Osteoblast (primary cell): ENCODE measurements at regions not wholly inside any gene's neighbourhood (a gene's known extent, or its start where the extent isn't known, plus 50 kb on each side); places are given as distances from the start of the nearest gene placed in this dataset.

ENCODE experiments used
- DNase-seq: peaks from one replicate; pipeline ENCODE4 v3.0.0; 2011; ENCODE audit warnings: low spot score, mixed read lengths; ENCODE audit not compliant: insufficient read length; ENCODE audit errors: missing footprints
- H2AFZ ChIP-seq: 2 replicates; pipeline ENCODE4 v1.6.0; 2011; ENCODE audit warnings: mild to moderate bottlenecking, low read length
- H3K27ac ChIP-seq: 2 replicates; pipeline ENCODE4 v1.5.1; 2011; ENCODE audit warnings: mild to moderate bottlenecking, low read depth, low read length, moderate library complexity
- H3K27me3 ChIP-seq: 2 replicates; pipeline ENCODE4 v1.6.0; 2012; ENCODE audit warnings: mild to moderate bottlenecking, control low read depth, inconsistent platforms, low read length, moderate library complexity; ENCODE audit not compliant: insufficient read depth
- H3K36me3 ChIP-seq: 2 replicates; pipeline ENCODE4 v1.5.1; 2011; ENCODE audit warnings: mild to moderate bottlenecking, low read length, control low read depth, moderate library complexity; ENCODE audit not compliant: insufficient read depth
- H3K4me1 ChIP-seq: 2 replicates; pipeline ENCODE4 v1.5.1; 2011; ENCODE audit warnings: mild to moderate bottlenecking, low read length, control low read depth, moderate library complexity; ENCODE audit not compliant: insufficient read depth
- H3K4me2 ChIP-seq: 2 replicates; pipeline ENCODE4 v1.6.0; 2011; ENCODE audit warnings: mild to moderate bottlenecking, low read length; ENCODE audit not compliant: insufficient read depth
- H3K4me3 ChIP-seq: fragments of 200-600 bp; sonication (generic); 3 replicates; pipeline ENCODE4 v1.5.1; 2012; ENCODE audit warnings: mild to moderate bottlenecking, low read length, inconsistent platforms; ENCODE audit not compliant: insufficient read depth
- H3K79me2 ChIP-seq: 2 replicates; pipeline ENCODE4 v1.6.0; 2012; ENCODE audit warnings: mild to moderate bottlenecking, low read length, control low read depth, inconsistent platforms; ENCODE audit not compliant: insufficient read depth
- H3K9me3 ChIP-seq: 2 replicates; pipeline ENCODE4 v1.5.1; 2011; ENCODE audit warnings: low read depth, low read length, control low read depth
- H4K20me1 ChIP-seq: 2 replicates; pipeline ENCODE4 v1.6.0; 2012; ENCODE audit warnings: mild to moderate bottlenecking, low read length, control low read depth; ENCODE audit not compliant: insufficient read depth
- CTCF ChIP-seq: IDR thresholded peaks from 2 replicates; pipeline ENCODE4 v1.5.1; 2011; ENCODE audit warnings: mild to moderate bottlenecking, low read depth, low read length, moderate library complexity; ENCODE audit errors: extremely low read depth

- no peak overlapping the region for H2AFZ ChIP-seq
- no peak overlapping the region for H3K4me3 ChIP-seq
- H3K27me3 ChIP-seq = peaks cover 6% of the 10 kb centered on the region
- no peaks in the 10 kb centered on the region for H3K9me3 ChIP-seq
- no peak overlapping the region for H3K4me2 ChIP-seq
- H3K79me2 ChIP-seq = no peaks in the 10 kb centered on the region
- H4K20me1 ChIP-seq = no peaks in the 10 kb centered on the region
- no peak for DNase-seq
- H3K27ac ChIP-seq = no peak overlapping the region
- H3K36me3 ChIP-seq = no peaks in the 10 kb centered on the region
- H3K4me1 ChIP-seq = no peaks in the 10 kb centered on the region
- TF ChIP-seq CTCF = no peak
Measured at GRCh38 chr11:71182791-71183677, 69.3 kb downstream of the SHANK2 start.

DNA sequence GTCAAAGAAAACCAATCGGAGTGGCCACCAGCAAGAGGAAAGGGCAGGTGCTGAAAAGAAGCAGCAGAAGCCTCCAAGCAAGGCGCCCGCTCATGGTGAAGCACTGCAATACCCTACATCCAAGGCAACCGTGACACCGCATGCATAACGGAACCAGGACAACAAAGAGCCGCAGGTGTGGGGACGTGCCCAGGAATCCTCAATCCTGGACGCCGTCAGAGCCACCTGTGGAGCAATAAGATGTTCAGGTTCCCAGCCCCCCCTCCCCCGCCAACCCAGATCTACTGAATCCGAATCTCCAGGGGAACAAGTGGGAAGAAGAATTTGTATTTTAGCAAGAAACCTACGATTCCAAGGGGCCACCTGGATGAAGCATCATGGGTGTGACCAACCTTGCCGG, 70.8 kb downstream of the SHANK2 start:
- no peak overlapping the region for H3K4me2 ChIP-seq
- peaks cover 6% of the 10 kb centered on the region for H3K27me3 ChIP-seq
- H3K4me1 ChIP-seq = no peaks in the 10 kb centered on the region
- no peak overlapping the region for H3K27ac ChIP-seq
- no peaks in the 10 kb centered on the region for H4K20me1 ChIP-seq
- H3K4me3 ChIP-seq = no peak overlapping the region
- DNase-seq = no peak
- no peaks in the 10 kb centered on the region for H3K36me3 ChIP-seq
- no peaks in the 10 kb centered on the region for H3K79me2 ChIP-seq
- H2AFZ ChIP-seq = no peak overlapping the region
- TF ChIP-seq CTCF = no peak
- peaks cover 2% of the 10 kb centered on the region for H3K9me3 ChIP-seq

GRCh38 chr11:71180694-71181470, 71.5 kb downstream of the SHANK2 start:
- H4K20me1 ChIP-seq = no peaks in the 10 kb centered on the region
- H3K79me2 ChIP-seq = no peaks in the 10 kb centered on the region
- no peaks in the 10 kb centered on the region for H3K36me3 ChIP-seq
- H3K9me3 ChIP-seq = peaks cover 2% of the 10 kb centered on the region
- DNase-seq = no peak
- no peak overlapping the region for H3K27ac ChIP-seq
- H3K4me1 ChIP-seq = no peaks in the 10 kb centered on the region
- no peak overlapping the region for H3K4me2 ChIP-seq
- H3K4me3 ChIP-seq = no peak overlapping the region
- peaks cover 6% of the 10 kb centered on the region for H3K27me3 ChIP-seq
- no peak overlapping the region for H2AFZ ChIP-seq
- no peak for TF ChIP-seq CTCF
